GM12878 (cell line): ENCODE measurements at regions not wholly inside any gene's neighbourhood (a gene's known extent, or its start where the extent isn't known, plus 50 kb on each side); places are given as distances from the start of the nearest gene placed in this dataset.

ENCODE experiments used
- ATAC-seq: fragments of 200-7000 bp; cut with Tn5 transposase; 3 replicates; pipeline ENCODE4 v1.9.1; 2020; ENCODE audit warnings: mild to moderate bottlenecking, moderate library complexity
- BruUV-seq: library from RNA; stranded (reverse); fragments of 400-500 nt; replicated peaks from 2 replicates; lab custom pipeline; 2021; lab: Mats Ljungman, UMichigan
- CTCF ChIA-PET: fragments of 300-600 bp; sonication (Branson Sonifier 250); formaldehyde crosslinking; extraction: SDS; loops from one replicate; lab custom pipeline; 2021; ENCODE audit warnings: inconsistent platforms; lab: Yijun Ruan, JAX
- POLR2A ChIA-PET: fragments of 350-600 bp; formaldehyde crosslinking; extraction: SDS; loops from one replicate; lab custom pipeline; 2021; ENCODE audit warnings: inconsistent platforms; lab: Charles Lee
- RAD21 ChIA-PET: fragments of 300-600 bp; sonication (Branson Sonifier 250); formaldehyde crosslinking; loops from one replicate; lab custom pipeline; 2023; ENCODE audit warnings: antibody characterized with exemption; ENCODE audit not compliant: unreplicated experiment; lab: Charles Lee
- SMC1A ChIA-PET: fragments of 300-600 bp; sonication (Branson Sonifier 250); formaldehyde crosslinking; loops from one replicate; lab custom pipeline; 2023; ENCODE audit not compliant: unreplicated experiment, uncharacterized antibody; lab: Charles Lee
- DNase-seq: peaks from one replicate; pipeline ENCODE4 v3.0.0-alpha.2; 2011; ENCODE audit warnings: low read depth, low spot score
- FAIRE-seq: peaks from 3 replicates; lab custom pipeline; 2011; peaks lifted over from hg19 to GRCh38; lab: Jason Lieb, UNC
- H2AFZ ChIP-seq: 2 replicates; pipeline ENCODE4 v1.6.0; 2011; ENCODE audit warnings: low read depth, low read length, control low read depth; ENCODE audit not compliant: control insufficient read depth
- H3K27ac ChIP-seq: 2 replicates; pipeline ENCODE4 v1.5.1; 2011; ENCODE audit warnings: control low read depth; ENCODE audit not compliant: control insufficient read depth, insufficient read depth
- H3K27me3 ChIP-seq, 2 experiments: replicated peaks in 1 of 2; 2 replicates each; pipeline versions ENCODE4 v1.6.0 to v1.6.1; 2011; ENCODE audit warnings: low read length in 1 of 2; ENCODE audit not compliant: control insufficient read depth in 2 of 2, insufficient read depth in 2 of 2
- H3K36me3 ChIP-seq, 2 experiments: 2 replicates each; pipeline ENCODE4 v1.5.1; 2011; ENCODE audit warnings: low read length in 1 of 2; ENCODE audit not compliant: control insufficient read depth in 2 of 2, insufficient read depth in 2 of 2
- H3K4me1 ChIP-seq: 2 replicates; pipeline ENCODE4 v1.6.1; 2011; ENCODE audit warnings: mild to moderate bottlenecking, low read length, moderate library complexity, mixed read lengths; ENCODE audit not compliant: control insufficient read depth, insufficient read depth
- H3K4me2 ChIP-seq: 2 replicates; pipeline ENCODE4 v1.6.0; 2011; ENCODE audit warnings: control low read depth; ENCODE audit not compliant: control insufficient read depth, insufficient read depth
- H3K4me3 ChIP-seq: fragments of 200-600 bp; sonication (generic); 2 replicates; pipeline ENCODE4 v1.5.1; 2016
- H3K79me2 ChIP-seq: 2 replicates; pipeline ENCODE4 v1.6.0; 2011; ENCODE audit warnings: low read length; ENCODE audit not compliant: control insufficient read depth, insufficient read depth
- H3K9ac ChIP-seq: 2 replicates; pipeline ENCODE4 v1.8.0; 2011; ENCODE audit warnings: low read length, control low read depth, mixed read lengths; ENCODE audit not compliant: control insufficient read depth, insufficient read depth
- H3K9me3 ChIP-seq: replicated peaks from 3 replicates; pipeline ENCODE4 v1.5.1; 2011; ENCODE audit warnings: mild to moderate bottlenecking, low read length; ENCODE audit not compliant: control insufficient read depth, insufficient read depth
- H4K20me1 ChIP-seq: 2 replicates; pipeline ENCODE4 v1.6.0; 2011; ENCODE audit not compliant: control insufficient read depth, insufficient read depth
- ASH2L ChIP-seq: fragments of 300-600, 200-600 bp; sonication (generic); IDR thresholded peaks from 2 replicates; pipeline ENCODE4 v1.6.1; 2017; ENCODE audit warnings: low read depth, mild to moderate bottlenecking, borderline replicate concordance
- BHLHE40 ChIP-seq, 2 experiments: fragments of 450-650 bp in 1 of 2; IDR thresholded peaks; 2 replicates each; pipeline ENCODE4 v1.6.1; 2011 to 2017; ENCODE audit warnings: low read depth in 2 of 2, borderline replicate concordance in 1 of 2, improper control_type of control experiment in 1 of 2, low read length in 1 of 2, mild to moderate bottlenecking in 1 of 2
- CBFB ChIP-seq: IDR thresholded peaks from 2 replicates; pipeline ENCODE4 v1.6.1; 2016; ENCODE audit warnings: antibody characterized with exemption, low read depth
- E4F1 ChIP-seq: fragments of 450-650 bp; IDR thresholded peaks from 2 replicates; pipeline ENCODE4 v1.6.1; 2018; ENCODE audit warnings: borderline replicate concordance, mild to moderate bottlenecking; ENCODE audit not compliant: partially characterized antibody
- EZH2 ChIP-seq: IDR thresholded peaks from 2 replicates; pipeline ENCODE4 v1.6.1; 2012; ENCODE audit warnings: low read depth, mild to moderate bottlenecking, control low read depth, inconsistent platforms, low read length, borderline replicate concordance; ENCODE audit not compliant: control insufficient read depth
- RCOR1 ChIP-seq: conservative IDR thresholded peaks from 2 replicates; pipeline ENCODE4 v1.6.1; 2012; ENCODE audit warnings: low read depth, low read length, improper control_type of control experiment
- STAT1 ChIP-seq: fragments of 450-650 bp; conservative IDR thresholded peaks from 2 replicates; pipeline ENCODE4 v1.6.1; 2014; ENCODE audit warnings: antibody characterized with exemption, mild to moderate bottlenecking
- ZBED1 ChIP-seq: IDR thresholded peaks from 2 replicates; pipeline ENCODE4 v1.6.1; 2016; ENCODE audit warnings: borderline replicate concordance
- ZNF687 ChIP-seq: fragments of 450-650 bp; IDR thresholded peaks from 2 replicates; pipeline ENCODE4 v1.6.1; 2017; ENCODE audit warnings: mild to moderate bottlenecking, moderate library complexity
- in situ Hi-C: fragments of 300-500 bp; cut with MboI; formaldehyde crosslinking; loops from 9 replicates; pipeline ENCODE4 v1.14.3; 2018; ENCODE audit warnings: mixed read lengths
- intact Hi-C: fragments of 100-400 bp; cut with micrococcal nuclease; formaldehyde crosslinking; loops from one replicate; pipeline ENCODE4 v1.14.2; 2022; ENCODE audit not compliant: unreplicated experiment
- TF ChIP-seq, protein P1 (sequence below): fragments of 450-650 bp; formaldehyde crosslinking; IDR thresholded peaks from 2 replicates; pipeline ENCODE4 v1.4.0; 2020; ENCODE audit warnings: mild to moderate bottlenecking, moderate library complexity

DNA sequence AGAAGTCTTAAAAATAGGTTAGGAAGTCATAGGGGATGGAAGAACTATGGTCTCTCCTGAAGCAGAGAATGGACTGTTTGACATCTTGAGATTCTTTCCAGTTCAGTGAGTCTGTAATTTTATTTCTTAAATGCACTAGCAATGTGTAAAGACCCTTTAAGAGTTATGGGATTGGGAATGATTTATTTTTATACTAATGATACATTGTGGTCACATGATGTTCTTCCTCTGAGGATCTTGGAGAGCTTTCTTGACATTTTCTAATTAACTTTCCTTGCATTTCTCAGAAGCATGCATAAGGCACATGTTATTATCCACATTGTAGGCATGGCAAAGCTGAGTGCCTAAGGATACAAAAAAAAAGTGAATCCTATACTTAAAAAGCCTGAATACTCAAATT is 507.6 kb upstream of the NRSN1 start:
- BruUV-seq: no TSS peak
- RAD21 ChIA-PET: no interaction called here
- POLR2A ChIA-PET: no interaction called here

More for the DNA sequence above, 507.6 kb upstream of the NRSN1 start:
- Histone ChIP-seq H3K36me3 (no peaks in the 10 kb centered on the region), H3K9me3 (no peaks in the 10 kb centered on the region), H3K27me3 (no peaks in the 10 kb centered on the region), H3K4me2 (no peak overlapping the region), H3K79me2 (no peaks in the 10 kb centered on the region), H2AFZ (no peak overlapping the region), H3K27ac (no peak overlapping the region), H3K4me1 (no peaks in the 10 kb centered on the region), H3K9ac (no peak overlapping the region), H4K20me1 (no peaks in the 10 kb centered on the region), H3K4me3 (no peak overlapping the region)
- in situ Hi-C loops (no loop called here), intact Hi-C loops (no loop called here)
- TF ChIP-seq, protein P1, sequence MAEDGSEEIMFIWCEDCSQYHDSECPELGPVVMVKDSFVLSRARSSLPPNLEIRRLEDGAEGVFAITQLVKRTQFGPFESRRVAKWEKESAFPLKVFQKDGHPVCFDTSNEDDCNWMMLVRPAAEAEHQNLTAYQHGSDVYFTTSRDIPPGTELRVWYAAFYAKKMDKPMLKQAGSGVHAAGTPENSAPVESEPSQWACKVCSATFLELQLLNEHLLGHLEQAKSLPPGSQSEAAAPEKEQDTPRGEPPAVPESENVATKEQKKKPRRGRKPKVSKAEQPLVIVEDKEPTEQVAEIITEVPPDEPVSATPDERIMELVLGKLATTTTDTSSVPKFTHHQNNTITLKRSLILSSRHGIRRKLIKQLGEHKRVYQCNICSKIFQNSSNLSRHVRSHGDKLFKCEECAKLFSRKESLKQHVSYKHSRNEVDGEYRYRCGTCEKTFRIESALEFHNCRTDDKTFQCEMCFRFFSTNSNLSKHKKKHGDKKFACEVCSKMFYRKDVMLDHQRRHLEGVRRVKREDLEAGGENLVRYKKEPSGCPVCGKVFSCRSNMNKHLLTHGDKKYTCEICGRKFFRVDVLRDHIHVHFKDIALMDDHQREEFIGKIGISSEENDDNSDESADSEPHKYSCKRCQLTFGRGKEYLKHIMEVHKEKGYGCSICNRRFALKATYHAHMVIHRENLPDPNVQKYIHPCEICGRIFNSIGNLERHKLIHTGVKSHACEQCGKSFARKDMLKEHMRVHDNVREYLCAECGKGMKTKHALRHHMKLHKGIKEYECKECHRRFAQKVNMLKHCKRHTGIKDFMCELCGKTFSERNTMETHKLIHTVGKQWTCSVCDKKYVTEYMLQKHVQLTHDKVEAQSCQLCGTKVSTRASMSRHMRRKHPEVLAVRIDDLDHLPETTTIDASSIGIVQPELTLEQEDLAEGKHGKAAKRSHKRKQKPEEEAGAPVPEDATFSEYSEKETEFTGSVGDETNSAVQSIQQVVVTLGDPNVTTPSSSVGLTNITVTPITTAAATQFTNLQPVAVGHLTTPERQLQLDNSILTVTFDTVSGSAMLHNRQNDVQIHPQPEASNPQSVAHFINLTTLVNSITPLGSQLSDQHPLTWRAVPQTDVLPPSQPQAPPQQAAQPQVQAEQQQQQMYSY (CRISPR knock-in tag): no peak
- no peak for TF ChIP-seq ASH2L
- no peak for TF ChIP-seq STAT1
- no peak for TF ChIP-seq EZH2
- TF ChIP-seq E4F1: no peak
- TF ChIP-seq BHLHE40 (IDR thresholded peaks at IDR 0.05; ENCODE audit: borderline replicate concordance in 1 of 2, low read depth in 2 of 2, low read length in 1 of 2): no peak
- no peak for TF ChIP-seq RCOR1
- TF ChIP-seq ZBED1: no peak
- no peak for TF ChIP-seq ZNF687
- TF ChIP-seq CBFB: no peak
- FAIRE-seq: no peak
- ATAC-seq: no peak
- SMC1A ChIA-PET: no interaction called here
- DNase-seq: no peak
- CTCF ChIA-PET: no interaction called here
